ENCODE measurements at regions not wholly inside any gene's neighbourhood (a gene's known extent, or its start where the extent isn't known, plus 50 kb on each side); places are given as distances from the start of the nearest gene placed in this dataset.

- no CpG with 5 or more reads among the region's 1 CpG for WGBS (ENCODE audit: extremely low coverage, insufficient read length, low lambda C conversion rate)
- H2BK15ac ChIP-seq (ENCODE audit: low read depth, low read length) = no peak overlapping the region
- Mint-ChIP-seq H3K4me3 (no peak overlapping the region), H3K27me3 (ENCODE audit: low read depth) (no peaks in the 10 kb centered on the region), H3K9me3 (peaks cover 7 to 11% of the 10 kb centered on the region in 2 experiments; a peak in 3 of 5 replicates), H3K36me3 (ENCODE audit: insufficient read depth in 1 of 3, low read depth in 3 of 3) (no peaks in the 10 kb centered on the region; a peak in 2 of 7 replicates), H3K4me1 (peaks cover 9 to 11% of the 10 kb centered on the region in 2 experiments), H3K27ac (no peak overlapping the region; a peak in 1 of 7 replicates)
- H3K18ac ChIP-seq (ENCODE audit: insufficient read length, low read depth, low read length) = no peak overlapping the region
- no peaks in the 10 kb centered on the region for H4K20me1 ChIP-seq (ENCODE audit: control insufficient read depth, insufficient read depth, insufficient read length)
- H2AFZ ChIP-seq (ENCODE audit: low read length) = no peak overlapping the region
- H3K56ac ChIP-seq (ENCODE audit: insufficient read length, low read depth, low read length) = no peak overlapping the region
- no peak overlapping the region for H4K91ac ChIP-seq (ENCODE audit: insufficient read length, low read depth, low read length)
- no peaks in the 10 kb centered on the region for H3K9me3 ChIP-seq (ENCODE audit: control insufficient read depth, low read depth, low read length)
- H2BK5ac ChIP-seq (ENCODE audit: insufficient read length, low read length) = no peak overlapping the region
- H4K5ac ChIP-seq (ENCODE audit: insufficient read length, low read depth, low read length) = no peak overlapping the region
- DNase-seq = no peak
- no peak overlapping the region for H3K27ac ChIP-seq (ENCODE audit: insufficient read length, low read depth, low read length)
- no peak overlapping the region for H3K4ac ChIP-seq (ENCODE audit: low read depth, low read length)
- no peak overlapping the region for H2BK20ac ChIP-seq (ENCODE audit: low read depth, low read length, poor library complexity, severe bottlenecking)
- no peak overlapping the region for H4K8ac ChIP-seq (replicated peaks; ENCODE audit: insufficient read length, low read depth, low read length)
- no peak overlapping the region for H3K23ac ChIP-seq (ENCODE audit: insufficient read length, low read depth, low read length)
- no peak for TF ChIP-seq CTCF (conservative IDR thresholded peaks at IDR 0.05)
- H2BK120ac ChIP-seq (ENCODE audit: low read depth, low read length, poor library complexity, severe bottlenecking) = no peak overlapping the region
- H3K4me2 ChIP-seq (ENCODE audit: insufficient read depth, insufficient read length, low read length) = no peak overlapping the region
- H3T11ph ChIP-seq (ENCODE audit: low read length) = no peak overlapping the region
- no peak overlapping the region for H3K14ac ChIP-seq (ENCODE audit: insufficient read depth, low read length)
- no peak overlapping the region for H2BK12ac ChIP-seq (ENCODE audit: insufficient read length, low read depth, low read length)
- H2AK5ac ChIP-seq (ENCODE audit: insufficient read length, low read length) = no peak overlapping the region
- H3K9ac ChIP-seq (ENCODE audit: extremely low read depth, insufficient read length, low read length) = no peak overlapping the region
- no peaks in the 10 kb centered on the region for H3K4me1 ChIP-seq (ENCODE audit: insufficient read depth, low read length)
- H3K79me2 ChIP-seq (ENCODE audit: insufficient read depth, low read length) = no peaks in the 10 kb centered on the region
- H3K79me1 ChIP-seq (ENCODE audit: insufficient read depth, low read depth, low read length, poor library complexity, severe bottlenecking) = no peaks in the 10 kb centered on the region
- H3K27me3 ChIP-seq (ENCODE audit: insufficient read depth, low read length) = no peaks in the 10 kb centered on the region
- no peaks in the 10 kb centered on the region for H3K23me2 ChIP-seq (ENCODE audit: insufficient read length, low read depth, low read length, poor library complexity, severe bottlenecking)
These were observed 217.8 kb upstream of the MAST4 start for GRCh38 chr5:66378407-66378806.

Data from H9 (cell line).